Loucy (cell line): ENCODE measurements at regions not wholly inside any gene's neighbourhood (a gene's known extent, or its start where the extent isn't known, plus 50 kb on each side); places are given as distances from the start of the nearest gene placed in this dataset.

ENCODE experiments used
- H2AFZ ChIP-seq: fragments of 200-600 bp; sonication (generic); 2 replicates; pipeline ENCODE4 v1.6.0; 2016; ENCODE audit warnings: antibody characterized with exemption, mild to moderate bottlenecking, low read length, moderate library complexity
- H3F3A ChIP-seq: fragments of 200-600 bp; 2 replicates; pipeline ENCODE4 v1.6.0; 2016; ENCODE audit warnings: antibody characterized with exemption, low read depth, mild to moderate bottlenecking
- H3K27me3 ChIP-seq: fragments of 200-600 bp; sonication (generic); 2 replicates; pipeline ENCODE4 v1.6.1; 2014; ENCODE audit warnings: low read length, mild to moderate bottlenecking; ENCODE audit not compliant: insufficient read depth, poor library complexity, severe bottlenecking
- H3K36me3 ChIP-seq: fragments of 200-600 bp; sonication (generic); 2 replicates; pipeline ENCODE4 v1.6.1; 2016; ENCODE audit warnings: low read length; ENCODE audit not compliant: insufficient read depth
- H3K4me1 ChIP-seq: fragments of 200-600 bp; sonication (generic); 2 replicates; pipeline ENCODE4 v1.5.1; 2014; ENCODE audit warnings: low read length, mild to moderate bottlenecking; ENCODE audit not compliant: insufficient read depth, poor library complexity, severe bottlenecking
- H3K4me2 ChIP-seq: fragments of 200-600 bp; sonication (generic); 2 replicates; pipeline ENCODE4 v1.6.0; 2014; ENCODE audit warnings: antibody characterized with exemption, low read length, low read depth, mild to moderate bottlenecking; ENCODE audit not compliant: poor library complexity, severe bottlenecking
- H3K4me3 ChIP-seq: fragments of 200-600 bp; sonication (generic); 2 replicates; pipeline ENCODE4 v1.5.1; 2014; ENCODE audit warnings: low read length, mild to moderate bottlenecking, mixed read lengths; ENCODE audit not compliant: poor library complexity, severe bottlenecking
- H3K79me2 ChIP-seq: fragments of 200-600 bp; sonication (generic); 2 replicates; pipeline ENCODE4 v1.6.1; 2014; ENCODE audit warnings: low read length; ENCODE audit not compliant: insufficient read depth
- H3K9ac ChIP-seq: fragments of 200-600 bp; sonication (generic); 2 replicates; pipeline ENCODE4 v1.6.0; 2014; ENCODE audit warnings: mild to moderate bottlenecking, low read depth, low read length, moderate library complexity; ENCODE audit not compliant: poor library complexity, severe bottlenecking
- H3K9me2 ChIP-seq: fragments of 200-600 bp; sonication (generic); replicated peaks from 2 replicates; pipeline ENCODE4 v1.6.1; 2016; ENCODE audit warnings: low read depth, low read length, mixed read lengths
- H3K9me3 ChIP-seq: fragments of 200-600 bp; sonication (generic); 2 replicates; pipeline ENCODE4 v1.6.1; 2014; ENCODE audit warnings: mild to moderate bottlenecking, antibody characterized with exemption, low read length, low read depth; ENCODE audit not compliant: insufficient read depth
- H4K20me1 ChIP-seq: fragments of 200-600 bp; sonication (generic); 2 replicates; pipeline ENCODE4 v1.6.0; 2014; ENCODE audit warnings: antibody characterized with exemption, low read length, mild to moderate bottlenecking; ENCODE audit not compliant: insufficient read depth, poor library complexity, severe bottlenecking
- CTCF ChIP-seq: fragments of 200-600 bp; sonication (generic); conservative IDR thresholded peaks from 2 replicates; pipeline ENCODE4 v1.5.1; 2014; ENCODE audit warnings: mild to moderate bottlenecking, antibody characterized with exemption, low read length
- EZH2phosphoT487 ChIP-seq: fragments of 200-600 bp; IDR thresholded peaks from 2 replicates; pipeline ENCODE4 v1.6.1; 2018; ENCODE audit warnings: antibody characterized with exemption, mild to moderate bottlenecking, moderate library complexity, borderline replicate concordance

- H2AFZ ChIP-seq, result no peak overlapping the region
- H3K4me3 ChIP-seq, result no peak overlapping the region
- no peak overlapping the region for H3K9ac ChIP-seq
- no peaks in the 10 kb centered on the region for H4K20me1 ChIP-seq
- H3K79me2 ChIP-seq, result no peaks in the 10 kb centered on the region
- H3K9me3 ChIP-seq, result no peaks in the 10 kb centered on the region
- H3K27me3 ChIP-seq, result no peaks in the 10 kb centered on the region
- no peak for TF ChIP-seq EZH2phosphoT487
- TF ChIP-seq CTCF, result no peak
- H3F3A ChIP-seq, result no peaks in the 10 kb centered on the region
- no peaks in the 10 kb centered on the region for H3K4me1 ChIP-seq
- no peak overlapping the region for H3K4me2 ChIP-seq
- no peaks in the 10 kb centered on the region for H3K36me3 ChIP-seq
- no peaks in the 10 kb centered on the region for H3K9me2 ChIP-seq
These were observed 1085.4 kb downstream of the SLC6A15 start for GRCh38 chr12:83827193-83827592.

DNA sequence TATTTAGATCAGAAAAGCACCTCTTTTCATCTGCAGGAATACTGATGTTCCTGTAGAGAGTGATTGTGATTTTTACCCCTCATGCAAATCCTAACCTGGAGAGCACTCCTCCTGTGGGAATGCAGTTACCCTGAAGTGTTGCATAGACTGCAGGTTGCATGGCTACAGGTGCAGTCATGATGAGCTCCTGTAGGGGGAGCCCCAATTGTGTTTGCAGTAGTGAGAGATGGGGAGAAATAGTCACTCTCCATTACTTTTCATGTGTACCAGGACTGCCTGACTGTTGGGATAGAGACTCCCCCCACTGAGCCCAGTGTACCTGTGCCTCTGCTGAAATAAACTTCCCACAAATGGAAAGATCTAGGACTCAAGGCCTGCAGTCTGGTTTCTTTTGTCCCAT is 1086.5 kb downstream of the SLC6A15 start:
- Histone ChIP-seq H3K36me3 (no peaks in the 10 kb centered on the region), H3F3A (no peaks in the 10 kb centered on the region), H3K4me2 (no peak overlapping the region), H3K27me3 (no peaks in the 10 kb centered on the region), H3K9me3 (no peaks in the 10 kb centered on the region), H3K9me2 (no peaks in the 10 kb centered on the region), H4K20me1 (no peaks in the 10 kb centered on the region), H3K4me1 (no peaks in the 10 kb centered on the region), H2AFZ (no peak overlapping the region), H3K9ac (no peak overlapping the region), H3K79me2 (no peaks in the 10 kb centered on the region), H3K4me3 (no peak overlapping the region)
- TF ChIP-seq EZH2phosphoT487 (no peak), CTCF (peak; percentile 77)

- H2AFZ ChIP-seq, result no peak overlapping the region
- H4K20me1 ChIP-seq, result no peaks in the 10 kb centered on the region
- no peak overlapping the region for H3K9ac ChIP-seq
These were observed 1089.1 kb downstream of the SLC6A15 start for GRCh38 chr12:83823386-83824045.

More at GRCh38 chr12:83823386-83824045, 1089.1 kb downstream of the SLC6A15 start:
- H3K36me3 ChIP-seq, result no peaks in the 10 kb centered on the region
- H3K79me2 ChIP-seq, result no peaks in the 10 kb centered on the region
- H3K9me3 ChIP-seq, result no peaks in the 10 kb centered on the region
- H3K4me1 ChIP-seq, result no peaks in the 10 kb centered on the region
- TF ChIP-seq CTCF (peak; percentile 68), EZH2phosphoT487 (no peak)
- H3K27me3 ChIP-seq, result no peaks in the 10 kb centered on the region
- H3K9me2 ChIP-seq, result no peaks in the 10 kb centered on the region
- H3F3A ChIP-seq, result no peaks in the 10 kb centered on the region
- H3K4me3 ChIP-seq, result no peak overlapping the region
- no peak overlapping the region for H3K4me2 ChIP-seq
